ENCODE measurements at regions not wholly inside any gene's neighbourhood (a gene's known extent, or its start where the extent isn't known, plus 50 kb on each side); places are given as distances from the start of the nearest gene placed in this dataset.
"Not testable (repeated sequence)": the region's sequence is repeated elsewhere in the genome, so short reads cannot be mapped to it uniquely, and the experiment has no call there.

DNA sequence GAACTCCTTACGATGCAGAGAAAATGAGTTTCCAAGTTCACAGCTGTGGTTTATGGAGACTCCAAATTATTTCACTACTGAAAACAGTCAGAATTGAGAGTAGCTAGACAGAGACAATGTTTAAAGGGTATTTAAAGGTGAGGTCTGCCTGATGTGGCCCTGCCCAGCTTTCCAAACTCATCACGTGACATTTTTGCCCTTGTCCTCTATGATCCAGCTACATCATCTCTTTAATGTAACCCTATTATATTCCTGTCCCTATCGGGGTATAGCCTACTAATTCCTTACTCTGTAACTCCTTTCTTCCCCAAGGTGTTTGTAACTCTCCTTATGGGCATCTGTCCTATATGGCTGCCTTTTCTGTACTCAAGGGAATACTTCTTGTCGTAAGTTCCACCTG is 297.2 kb downstream of the GRXCR1 start:
- H3K27me3 ChIP-seq (ENCODE audit: insufficient read depth, poor library complexity, severe bottlenecking), result no peaks in the 10 kb centered on the region
- no peak for DNase-seq (ENCODE audit: low read depth in 1 of 2, low spot score in 1 of 2)
- no peak overlapping the region for H3K27ac ChIP-seq (replicated peaks)
- H3K4me3 ChIP-seq (replicated peaks; ENCODE audit: insufficient read depth, low read length), result no peak overlapping the region
- TF ChIP-seq, protein P1, sequence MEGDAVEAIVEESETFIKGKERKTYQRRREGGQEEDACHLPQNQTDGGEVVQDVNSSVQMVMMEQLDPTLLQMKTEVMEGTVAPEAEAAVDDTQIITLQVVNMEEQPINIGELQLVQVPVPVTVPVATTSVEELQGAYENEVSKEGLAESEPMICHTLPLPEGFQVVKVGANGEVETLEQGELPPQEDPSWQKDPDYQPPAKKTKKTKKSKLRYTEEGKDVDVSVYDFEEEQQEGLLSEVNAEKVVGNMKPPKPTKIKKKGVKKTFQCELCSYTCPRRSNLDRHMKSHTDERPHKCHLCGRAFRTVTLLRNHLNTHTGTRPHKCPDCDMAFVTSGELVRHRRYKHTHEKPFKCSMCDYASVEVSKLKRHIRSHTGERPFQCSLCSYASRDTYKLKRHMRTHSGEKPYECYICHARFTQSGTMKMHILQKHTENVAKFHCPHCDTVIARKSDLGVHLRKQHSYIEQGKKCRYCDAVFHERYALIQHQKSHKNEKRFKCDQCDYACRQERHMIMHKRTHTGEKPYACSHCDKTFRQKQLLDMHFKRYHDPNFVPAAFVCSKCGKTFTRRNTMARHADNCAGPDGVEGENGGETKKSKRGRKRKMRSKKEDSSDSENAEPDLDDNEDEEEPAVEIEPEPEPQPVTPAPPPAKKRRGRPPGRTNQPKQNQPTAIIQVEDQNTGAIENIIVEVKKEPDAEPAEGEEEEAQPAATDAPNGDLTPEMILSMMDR (IDR thresholded peaks at IDR 0.05; ENCODE audit: insufficient read depth, low read length), result no peak
- TF ChIP-seq GABPA (IDR thresholded peaks at IDR 0.05; ENCODE audit: low read depth), result no peak
- no peak for TF ChIP-seq REST (IDR thresholded peaks at IDR 0.05; ENCODE audit: insufficient replicate concordance, low read depth)
- TF ChIP-seq POLR2AphosphoS5 (IDR thresholded peaks at IDR 0.05; ENCODE audit: low read depth), result no peak

DNA sequence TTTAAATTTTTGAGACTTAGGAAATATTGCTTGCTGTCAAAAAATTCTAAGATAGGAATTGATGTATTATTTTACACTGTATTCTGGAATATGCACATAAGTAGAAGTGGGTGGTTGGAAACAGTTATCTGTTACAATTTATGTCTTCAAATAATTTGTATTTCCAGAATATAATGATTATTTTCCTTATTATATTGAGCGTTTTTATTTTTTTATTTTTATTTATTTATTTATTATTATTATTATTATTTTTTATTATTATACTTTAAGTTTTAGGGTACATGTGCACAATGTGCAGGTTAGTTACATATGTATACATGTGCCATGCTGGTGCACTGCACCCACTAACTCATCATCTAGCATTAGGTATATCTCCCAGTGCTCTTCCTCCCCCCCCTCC is 320.1 kb downstream of the GRXCR1 start:
- H3K27ac ChIP-seq (replicated peaks); DNase-seq (ENCODE audit: low read depth in 1 of 2, low spot score in 1 of 2); H3K4me3 ChIP-seq (replicated peaks; ENCODE audit: insufficient read depth, low read length): not testable (repeated sequence)

GRCh38 chr4:43223820-43224219 is 331.3 kb downstream of the GRXCR1 start:
- Histone ChIP-seq H3K4me3 (replicated peaks; ENCODE audit: insufficient read depth, low read length) (no peak overlapping the region), H3K27me3 (ENCODE audit: insufficient read depth, poor library complexity, severe bottlenecking) (no peaks in the 10 kb centered on the region), H3K27ac (replicated peaks) (no peak overlapping the region)
- TF ChIP-seq SPI1 (IDR thresholded peaks at IDR 0.05; ENCODE audit: borderline replicate concordance, low read depth) (no peak), POLR2AphosphoS5 (IDR thresholded peaks at IDR 0.05; ENCODE audit: low read depth) (no peak), GABPA (IDR thresholded peaks at IDR 0.05; ENCODE audit: low read depth) (no peak), REST (IDR thresholded peaks at IDR 0.05; ENCODE audit: insufficient replicate concordance, low read depth) (no peak)
- TF ChIP-seq, protein P1 (IDR thresholded peaks at IDR 0.05; ENCODE audit: insufficient read depth, low read length), result no peak
- no peak for DNase-seq (ENCODE audit: low read depth in 1 of 2, low spot score in 1 of 2)

More for the DNA sequence above, 320.1 kb downstream of the GRXCR1 start:
- not testable (repeated sequence) for H3K27me3 ChIP-seq (ENCODE audit: insufficient read depth, poor library complexity, severe bottlenecking)

DNA sequence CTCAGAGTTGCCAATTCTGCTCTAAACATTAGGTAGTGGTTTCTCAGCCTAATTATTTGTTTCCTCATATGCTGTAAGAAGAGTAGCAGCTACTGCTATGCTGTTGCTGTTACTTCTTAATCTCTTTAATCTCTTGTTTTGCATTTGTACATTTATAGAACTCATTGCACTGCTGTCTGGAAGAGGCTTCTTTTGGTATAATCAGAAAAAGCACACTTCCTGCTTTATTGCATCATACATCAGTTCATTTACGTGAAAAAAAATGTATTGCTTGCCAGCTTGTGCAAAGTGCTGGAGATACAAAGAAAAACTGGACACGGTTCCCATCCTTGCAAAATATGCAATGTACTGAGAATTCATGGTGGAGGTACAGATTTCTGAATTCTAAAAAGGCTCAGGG is 332.0 kb downstream of the GRXCR1 start:
- TF ChIP-seq GABPA (IDR thresholded peaks at IDR 0.05; ENCODE audit: low read depth) (peak; percentile 13; the same call in 1 of the 2 replicates), REST (IDR thresholded peaks at IDR 0.05; ENCODE audit: insufficient replicate concordance, low read depth) (no peak), SPI1 (IDR thresholded peaks at IDR 0.05; ENCODE audit: borderline replicate concordance, low read depth) (peak; percentile 16; the same call in 1 of the 2 replicates), POLR2AphosphoS5 (IDR thresholded peaks at IDR 0.05; ENCODE audit: low read depth) (no peak)
- DNase-seq (ENCODE audit: low read depth in 1 of 2, low spot score in 1 of 2), result peak in 1 of 2 experiments; percentile 7

More for the DNA sequence above, 332.0 kb downstream of the GRXCR1 start:
- Histone ChIP-seq H3K27ac (replicated peaks) (no peak overlapping the region), H3K4me3 (replicated peaks; ENCODE audit: insufficient read depth, low read length) (no peak overlapping the region), H3K27me3 (ENCODE audit: insufficient read depth, poor library complexity, severe bottlenecking) (no peaks in the 10 kb centered on the region)
